ENCODE measurements at regions not wholly inside any gene's neighbourhood (a gene's known extent, or its start where the extent isn't known, plus 50 kb on each side); places are given as distances from the start of the nearest gene placed in this dataset.

DNA sequence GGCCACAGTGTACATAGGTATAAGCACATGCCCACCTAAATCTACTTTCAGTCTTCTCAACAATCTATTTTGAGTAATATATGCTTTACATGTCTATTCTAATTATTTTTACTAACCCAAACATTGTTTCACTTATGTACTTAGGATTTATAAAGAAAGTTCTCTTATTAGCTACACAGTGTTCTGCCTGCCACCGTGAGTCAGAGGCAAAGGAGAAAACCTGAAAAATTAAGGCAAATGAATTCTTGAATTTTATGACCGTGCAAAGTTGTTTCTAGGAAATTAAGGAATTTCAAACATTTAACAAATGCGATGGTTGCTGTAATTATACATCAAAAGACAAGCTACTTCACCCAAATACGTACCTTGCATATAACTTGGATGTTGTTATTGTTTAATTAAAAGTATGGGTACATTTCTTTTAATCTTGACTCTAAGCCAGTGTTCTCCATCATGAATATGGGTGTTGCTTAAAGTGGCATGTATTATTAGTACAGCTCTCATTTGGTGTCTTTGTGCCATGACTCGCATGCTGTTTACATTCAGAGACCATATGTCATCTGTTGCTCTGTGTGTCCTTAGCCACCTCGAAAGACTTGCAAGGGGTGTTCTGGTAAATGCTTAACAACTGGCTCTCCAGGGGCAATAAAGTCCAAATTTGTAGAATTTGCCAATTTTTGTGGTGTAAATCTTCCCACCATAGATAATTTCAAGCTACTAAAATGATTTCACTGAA lies 154.3 kb upstream of the FN1 start:
- 84% methylated on average over 6 of the region's 6 CpGs for WGBS (ENCODE audit: low lambda C conversion rate)
- peaks cover 0 to 8% of the 10 kb centered on the region in 2 experiments; a peak in 1 of 4 replicates for H3K4me1 ChIP-seq (ENCODE audit: control insufficient read depth in 1 of 2, insufficient read depth in 2 of 2, low read depth in 1 of 2, low read length in 1 of 2)
- H3F3A ChIP-seq (replicated peaks; ENCODE audit: insufficient read depth): peaks cover 9% of the 10 kb centered on the region
- no peak overlapping the region for H3K4me2 ChIP-seq
- no peak for DNase-seq
- no peaks in the 10 kb centered on the region for H3K79me2 ChIP-seq (ENCODE audit: insufficient read depth)
- ChIA-PET CTCF (interaction anchor here (1.0 kb wide), 1 partner anchor 10 kb away, joined by 4 read pairs; no protein-coding TSS in a partner anchor), POLR2A (no interaction called here)
- H2AFZ ChIP-seq (ENCODE audit: low read depth): no peak overlapping the region
- H3K9me2 ChIP-seq: no peaks in the 10 kb centered on the region
- no peaks in the 10 kb centered on the region for H4K20me1 ChIP-seq (ENCODE audit: insufficient read depth)
- no peaks in the 10 kb centered on the region for H3K36me3 ChIP-seq (replicated peaks in 1 of 2; ENCODE audit: control insufficient read depth in 1 of 2, insufficient read depth in 2 of 2, low read length in 1 of 2)
- H3K9ac ChIP-seq: no peak overlapping the region
- H3K27me3 ChIP-seq (ENCODE audit: insufficient read depth): no peaks in the 10 kb centered on the region
- TF ChIP-seq POLR2AphosphoS5 (IDR thresholded peaks at IDR 0.05; ENCODE audit: low read depth, low read length): no peak
- H3K9me3 ChIP-seq: no peaks in the 10 kb centered on the region
- no peak overlapping the region for H3K4me3 ChIP-seq (ENCODE audit: low read depth in 2 of 2, low read length in 1 of 2)
- H3K27ac ChIP-seq (ENCODE audit: low read depth in 2 of 2, low read length in 1 of 2): no peak overlapping the region

DNA sequence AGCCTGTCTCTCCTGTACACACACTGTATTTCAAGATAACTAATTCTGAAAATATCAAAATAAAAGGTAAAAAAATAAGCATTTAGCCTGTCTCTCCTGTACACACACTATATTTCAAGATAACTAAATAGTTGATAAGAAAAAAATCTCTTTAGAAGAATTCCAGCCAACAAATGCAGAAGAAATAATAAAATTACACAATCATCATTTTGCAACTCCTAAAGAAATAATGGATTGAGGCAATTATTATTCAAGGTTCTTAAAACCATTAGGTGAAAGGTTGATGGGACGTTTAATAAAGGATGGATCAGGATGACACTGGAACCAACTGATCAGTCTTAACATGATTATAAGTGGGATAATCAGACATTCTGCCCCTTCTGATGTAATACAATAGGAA lies 148.0 kb upstream of the FN1 start:
- no peak for DNase-seq
- Histone ChIP-seq H3K79me2 (ENCODE audit: insufficient read depth) (no peaks in the 10 kb centered on the region), H3K4me3 (ENCODE audit: low read depth in 2 of 2, low read length in 1 of 2) (no peak overlapping the region), H3K9me3 (no peaks in the 10 kb centered on the region), H3K4me1 (ENCODE audit: control insufficient read depth in 1 of 2, insufficient read depth in 2 of 2, low read depth in 1 of 2, low read length in 1 of 2) (peaks cover 0 to 7% of the 10 kb centered on the region in 2 experiments; a peak in 2 of 4 replicates), H3F3A (replicated peaks; ENCODE audit: insufficient read depth) (peaks cover 17% of the 10 kb centered on the region), H3K9me2 (no peaks in the 10 kb centered on the region), H4K20me1 (ENCODE audit: insufficient read depth) (no peaks in the 10 kb centered on the region), H3K27me3 (ENCODE audit: insufficient read depth) (no peaks in the 10 kb centered on the region), H2AFZ (ENCODE audit: low read depth) (no peak overlapping the region), H3K4me2 (no peak overlapping the region), H3K27ac (ENCODE audit: low read depth in 2 of 2, low read length in 1 of 2) (no peak overlapping the region), H3K9ac (no peak overlapping the region), H3K36me3 (replicated peaks in 1 of 2; ENCODE audit: control insufficient read depth in 1 of 2, insufficient read depth in 2 of 2, low read length in 1 of 2) (no peaks in the 10 kb centered on the region)
- POLR2A ChIA-PET: no interaction called here
- no peak for TF ChIP-seq TAF1 (IDR thresholded peaks at IDR 0.05; ENCODE audit: borderline replicate concordance, low read depth, low read length)
- TF ChIP-seq, protein P1, sequence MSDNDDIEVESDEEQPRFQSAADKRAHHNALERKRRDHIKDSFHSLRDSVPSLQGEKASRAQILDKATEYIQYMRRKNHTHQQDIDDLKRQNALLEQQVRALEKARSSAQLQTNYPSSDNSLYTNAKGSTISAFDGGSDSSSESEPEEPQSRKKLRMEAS (IDR thresholded peaks at IDR 0.05; ENCODE audit: low read depth): no peak
- no peak for TF ChIP-seq FOXM1 (IDR thresholded peaks at IDR 0.05; ENCODE audit: low read depth)
- CTCF ChIA-PET: no interaction called here
- WGBS (ENCODE audit: low lambda C conversion rate): 89% methylated on average over 1 of the region's 1 CpG

DNA sequence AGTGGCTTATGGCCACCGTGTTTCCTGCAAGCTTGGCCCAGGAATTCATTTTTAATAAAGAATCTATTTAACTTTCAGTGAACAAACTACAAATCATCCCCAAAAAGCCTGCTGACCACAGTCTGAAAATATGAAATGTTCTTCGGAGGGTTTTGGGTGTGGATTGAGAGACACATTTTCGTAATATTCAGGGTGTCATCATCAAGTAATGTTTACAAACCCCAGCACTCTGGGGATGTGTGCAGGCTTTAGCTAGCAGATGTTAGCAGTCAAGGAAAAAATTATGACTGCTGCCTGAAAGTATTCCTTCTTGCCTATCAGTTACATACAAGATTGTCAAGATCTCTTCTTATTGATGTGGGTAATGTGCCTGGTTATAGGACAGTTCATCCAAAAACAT lies 143.9 kb upstream of the FN1 start:
- peak overlapping the region; percentile 50 to 56; a peak in 3 of 4 replicates for H3K27ac ChIP-seq (ENCODE audit: low read depth in 2 of 2, low read length in 1 of 2)
- no peak overlapping the region; a peak in 1 of 4 replicates for H3K4me3 ChIP-seq (ENCODE audit: low read depth in 2 of 2, low read length in 1 of 2)
- peak overlapping the region; percentile 64; the same call in 1 of the 2 replicates for H2AFZ ChIP-seq (ENCODE audit: low read depth)
- H3K9ac ChIP-seq: peak overlapping the region; percentile 24; the same call in 1 of the 2 replicates
- whole genome bisulfite sequencing (ENCODE audit: low lambda C conversion rate): 23% methylated on average over 3 of the region's 3 CpGs
- H4K20me1 ChIP-seq (ENCODE audit: insufficient read depth): no peaks in the 10 kb centered on the region
- H3F3A ChIP-seq (replicated peaks; ENCODE audit: insufficient read depth): peaks cover 22% of the 10 kb centered on the region
- H3K9me2 ChIP-seq: no peaks in the 10 kb centered on the region
- no peak for DNase-seq
- no peaks in the 10 kb centered on the region for H3K9me3 ChIP-seq
- no peaks in the 10 kb centered on the region for H3K27me3 ChIP-seq (ENCODE audit: insufficient read depth)
- no peaks in the 10 kb centered on the region for H3K36me3 ChIP-seq (replicated peaks in 1 of 2; ENCODE audit: control insufficient read depth in 1 of 2, insufficient read depth in 2 of 2, low read length in 1 of 2)
- peak overlapping the region; percentile 25; the same call in 1 of the 2 replicates for H3K4me2 ChIP-seq
- H3K79me2 ChIP-seq (ENCODE audit: insufficient read depth): no peaks in the 10 kb centered on the region
- ChIA-PET POLR2A (no interaction called here), CTCF (interaction anchor here (0.6 to 1.2 kb wide), 2 partner anchors 11 to 187 kb away, joined by 3 to 4 read pairs; no protein-coding TSS in a partner anchor)
- peaks cover 0 to 7% of the 10 kb centered on the region in 2 experiments; a peak in 2 of 4 replicates for H3K4me1 ChIP-seq (ENCODE audit: control insufficient read depth in 1 of 2, insufficient read depth in 2 of 2, low read depth in 1 of 2, low read length in 1 of 2)
- peak; percentile 56; the same call in 1 of the 2 replicates for TF ChIP-seq TEAD4 (IDR thresholded peaks at IDR 0.05; ENCODE audit: borderline replicate concordance, insufficient read depth)
- TF ChIP-seq FOSL2 (IDR thresholded peaks at IDR 0.05; ENCODE audit: borderline replicate concordance, low read depth): peak; percentile 53
- TF ChIP-seq EP300 (IDR thresholded peaks at IDR 0.05; ENCODE audit: borderline replicate concordance in 1 of 2, low read depth in 1 of 2, low read length in 1 of 2): peak; percentile 45 to 62
- TF ChIP-seq, protein P1 (IDR thresholded peaks at IDR 0.05; ENCODE audit: low read depth): 0 out of 2 replicates have a peak, but pooled peaks have one; percentile 45
- TF ChIP-seq JUND (IDR thresholded peaks at IDR 0.05): peak; percentile 48
- peak; percentile 26; the same call in 1 of the 2 replicates for TF ChIP-seq SIN3A (IDR thresholded peaks at IDR 0.05; ENCODE audit: borderline replicate concordance, low read depth, low read length)
- peak; percentile 93 for TF ChIP-seq TCF12 (IDR thresholded peaks at IDR 0.05)
- TF ChIP-seq, protein P2, sequence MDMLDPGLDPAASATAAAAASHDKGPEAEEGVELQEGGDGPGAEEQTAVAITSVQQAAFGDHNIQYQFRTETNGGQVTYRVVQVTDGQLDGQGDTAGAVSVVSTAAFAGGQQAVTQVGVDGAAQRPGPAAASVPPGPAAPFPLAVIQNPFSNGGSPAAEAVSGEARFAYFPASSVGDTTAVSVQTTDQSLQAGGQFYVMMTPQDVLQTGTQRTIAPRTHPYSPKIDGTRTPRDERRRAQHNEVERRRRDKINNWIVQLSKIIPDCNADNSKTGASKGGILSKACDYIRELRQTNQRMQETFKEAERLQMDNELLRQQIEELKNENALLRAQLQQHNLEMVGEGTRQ (IDR thresholded peaks at IDR 0.05; ENCODE audit: borderline replicate concordance, low read depth, low read length): no peak
- TF ChIP-seq RFX5 (IDR thresholded peaks at IDR 0.05; ENCODE audit: low read length): no peak
- peak; percentile 36; the same call in 1 of the 2 replicates for TF ChIP-seq POLR2AphosphoS5 (IDR thresholded peaks at IDR 0.05; ENCODE audit: low read depth, low read length)
- TF ChIP-seq GABPA (IDR thresholded peaks at IDR 0.05; ENCODE audit: low read depth): no peak
- TF ChIP-seq, protein P3, sequence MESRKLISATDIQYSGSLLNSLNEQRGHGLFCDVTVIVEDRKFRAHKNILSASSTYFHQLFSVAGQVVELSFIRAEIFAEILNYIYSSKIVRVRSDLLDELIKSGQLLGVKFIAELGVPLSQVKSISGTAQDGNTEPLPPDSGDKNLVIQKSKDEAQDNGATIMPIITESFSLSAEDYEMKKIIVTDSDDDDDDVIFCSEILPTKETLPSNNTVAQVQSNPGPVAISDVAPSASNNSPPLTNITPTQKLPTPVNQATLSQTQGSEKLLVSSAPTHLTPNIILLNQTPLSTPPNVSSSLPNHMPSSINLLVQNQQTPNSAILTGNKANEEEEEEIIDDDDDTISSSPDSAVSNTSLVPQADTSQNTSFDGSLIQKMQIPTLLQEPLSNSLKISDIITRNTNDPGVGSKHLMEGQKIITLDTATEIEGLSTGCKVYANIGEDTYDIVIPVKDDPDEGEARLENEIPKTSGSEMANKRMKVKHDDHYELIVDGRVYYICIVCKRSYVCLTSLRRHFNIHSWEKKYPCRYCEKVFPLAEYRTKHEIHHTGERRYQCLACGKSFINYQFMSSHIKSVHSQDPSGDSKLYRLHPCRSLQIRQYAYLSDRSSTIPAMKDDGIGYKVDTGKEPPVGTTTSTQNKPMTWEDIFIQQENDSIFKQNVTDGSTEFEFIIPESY (IDR thresholded peaks at IDR 0.05; ENCODE audit: borderline replicate concordance, low read depth): no peak
- no peak for TF ChIP-seq FOXM1 (IDR thresholded peaks at IDR 0.05; ENCODE audit: low read depth)
- no peak for TF ChIP-seq RXRA (IDR thresholded peaks at IDR 0.05; ENCODE audit: borderline replicate concordance, low read depth)
- TF ChIP-seq, protein P4, sequence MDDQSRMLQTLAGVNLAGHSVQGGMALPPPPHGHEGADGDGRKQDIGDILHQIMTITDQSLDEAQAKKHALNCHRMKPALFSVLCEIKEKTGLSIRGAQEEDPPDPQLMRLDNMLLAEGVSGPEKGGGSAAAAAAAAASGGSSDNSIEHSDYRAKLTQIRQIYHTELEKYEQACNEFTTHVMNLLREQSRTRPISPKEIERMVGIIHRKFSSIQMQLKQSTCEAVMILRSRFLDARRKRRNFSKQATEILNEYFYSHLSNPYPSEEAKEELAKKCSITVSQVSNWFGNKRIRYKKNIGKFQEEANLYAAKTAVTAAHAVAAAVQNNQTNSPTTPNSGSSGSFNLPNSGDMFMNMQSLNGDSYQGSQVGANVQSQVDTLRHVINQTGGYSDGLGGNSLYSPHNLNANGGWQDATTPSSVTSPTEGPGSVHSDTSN (IDR thresholded peaks at IDR 0.05): peak; percentile 80

Measured in SK-N-SH (cell line).